ENCODE measurements at regions not wholly inside any gene's neighbourhood (a gene's known extent, or its start where the extent isn't known, plus 50 kb on each side); places are given as distances from the start of the nearest gene placed in this dataset.

GRCh38 chr18:30093376-30093775 lies 949.2 kb downstream of the DSC3 start:
- intact Hi-C loops (cut with micrococcal nuclease) = no loop called here

GRCh38 chr18:30088238-30089015 lies 954.1 kb downstream of the DSC3 start:
- intact Hi-C loops (cut with micrococcal nuclease) = no loop called here

- intact Hi-C loops (cut with micrococcal nuclease) = no loop called here
Observed at GRCh38 chr18:30086351-30086750, 956.2 kb downstream of the DSC3 start.

- intact Hi-C loops (cut with micrococcal nuclease) = no loop called here
Observed at GRCh38 chr18:30081122-30081521, 961.4 kb downstream of the DSC3 start.

- intact Hi-C loops (cut with micrococcal nuclease) = no loop called here
Observed at GRCh38 chr18:30072609-30073385, 969.7 kb downstream of the DSC3 start.

- intact Hi-C loops (cut with micrococcal nuclease) = no loop called here
Observed at GRCh38 chr18:30066288-30066687, 976.3 kb downstream of the DSC3 start.

- intact Hi-C loops (cut with micrococcal nuclease) = no loop called here
Observed at GRCh38 chr18:30057398-30057797, 985.1 kb downstream of the DSC3 start.

- intact Hi-C loops (cut with micrococcal nuclease) = no loop called here
Observed at GRCh38 chr18:30056528-30056927, 986.0 kb downstream of the DSC3 start.

GRCh38 chr18:30044496-30044895 lies 998.0 kb downstream of the DSC3 start:
- intact Hi-C loops (cut with micrococcal nuclease) = no loop called here

- intact Hi-C loops (cut with micrococcal nuclease) = no loop called here
Observed at GRCh38 chr18:30039201-30039600, 1003.3 kb downstream of the DSC3 start.

- intact Hi-C loops (cut with micrococcal nuclease) = no loop called here
Observed at GRCh38 chr18:30034818-30035217, 1007.7 kb downstream of the DSC3 start.

- intact Hi-C loops (cut with micrococcal nuclease) = no loop called here
Observed at GRCh38 chr18:30016179-30016578, 1026.4 kb downstream of the DSC3 start.

- intact Hi-C loops (cut with micrococcal nuclease) = no loop called here
Observed at GRCh38 chr18:30004965-30005364, 1037.6 kb downstream of the DSC3 start.

- intact Hi-C loops (cut with micrococcal nuclease) = no loop called here
Observed at GRCh38 chr18:29982218-29982617, 1060.3 kb downstream of the DSC3 start.

GRCh38 chr18:29979881-29980280 lies 1062.7 kb downstream of the DSC3 start:
- intact Hi-C loops (cut with micrococcal nuclease) = no loop called here

GRCh38 chr18:29969876-29970275 lies 1072.7 kb downstream of the DSC3 start:
- intact Hi-C loops (cut with micrococcal nuclease) = no loop called here

- intact Hi-C loops (cut with micrococcal nuclease) = no loop called here
Observed at GRCh38 chr18:29962579-29962978, 1080.0 kb downstream of the DSC3 start.

- intact Hi-C loops (cut with micrococcal nuclease) = no loop called here
Observed at GRCh38 chr18:29960539-29960938, 1082.0 kb downstream of the DSC3 start.

GRCh38 chr18:29930231-29930630 lies 1112.3 kb downstream of the DSC3 start:
- intact Hi-C loops (cut with micrococcal nuclease) = no loop called here

GRCh38 chr18:29928081-29928480 lies 1114.5 kb downstream of the DSC3 start:
- intact Hi-C loops (cut with micrococcal nuclease) = no loop called here

GRCh38 chr18:29925566-29925965 lies 1117.0 kb downstream of the DSC3 start:
- intact Hi-C loops (cut with micrococcal nuclease) = no loop called here

- intact Hi-C loops (cut with micrococcal nuclease) = no loop called here
Observed at GRCh38 chr18:29912351-29912750, 1130.2 kb downstream of the DSC3 start.

All from T-helper 2 cell treated with Interferon-gamma antibody and Interleukin-4, amounts not matched to agents 100 ng/mL and 5 ng/mL, for 36 hours (primary cell).